22Rv1 (cell line): ENCODE measurements at regions not wholly inside any gene's neighbourhood (a gene's known extent, or its start where the extent isn't known, plus 50 kb on each side); places are given as distances from the start of the nearest gene placed in this dataset.

ENCODE experiments used
- CTCF ChIP-seq: fragments of 450-650 bp; IDR thresholded peaks from 2 replicates; pipeline ENCODE4 v1.5.1; 2017; ENCODE audit warnings: mild to moderate bottlenecking
- ZFX ChIP-seq: fragments of 450-650 bp; IDR thresholded peaks from 2 replicates; pipeline ENCODE4 v1.6.1; 2017; ENCODE audit warnings: antibody characterized with exemption, borderline replicate concordance

GRCh38 chr7:69336976-69337375 lies 261.3 kb upstream of the AUTS2 start:
- TF ChIP-seq CTCF (no peak), ZFX (no peak)
